Mesenchymal stem cell (in vitro differentiated cells and primary cell): ENCODE measurements at regions not wholly inside any gene's neighbourhood (a gene's known extent, or its start where the extent isn't known, plus 50 kb on each side); places are given as distances from the start of the nearest gene placed in this dataset.

Experiments
- DNase-seq: peaks from one replicate; pipeline ENCODE4 v3.0.0-alpha.2; 2013
- H2AFZ ChIP-seq: one replicate; pipeline ENCODE4 v1.6.1; 2013; ENCODE audit warnings: low read depth, mild to moderate bottlenecking, control low read depth, inconsistent platforms, low read length, moderate library complexity
- H2AK5ac ChIP-seq: 2 replicates; pipeline ENCODE4 v1.6.1; 2013; ENCODE audit warnings: low read length, moderate library complexity, mild to moderate bottlenecking, inconsistent platforms; ENCODE audit not compliant: severe bottlenecking
- H2BK120ac ChIP-seq: one replicate; pipeline ENCODE4 v1.6.1; 2013; ENCODE audit warnings: low read depth, mild to moderate bottlenecking, inconsistent platforms, low read length, moderate library complexity
- H2BK12ac ChIP-seq, 2 experiments: one replicate each; pipeline ENCODE4 v1.6.1; 2013; ENCODE audit warnings: inconsistent platforms in 2 of 2, low read length in 2 of 2, mild to moderate bottlenecking in 2 of 2, moderate library complexity in 2 of 2, control low read depth in 1 of 2
- H2BK15ac ChIP-seq: one replicate; pipeline ENCODE4 v1.6.1; 2013; ENCODE audit warnings: mild to moderate bottlenecking, low read depth, inconsistent platforms; ENCODE audit not compliant: poor library complexity, severe bottlenecking
- H2BK5ac ChIP-seq: 2 replicates; pipeline ENCODE4 v1.6.1; 2013; ENCODE audit warnings: low read depth, mild to moderate bottlenecking, low read length, control low read depth, inconsistent platforms; ENCODE audit not compliant: poor library complexity, severe bottlenecking
- H3K14ac ChIP-seq, 2 experiments: one replicate each; pipeline ENCODE4 v1.6.1; 2013; ENCODE audit warnings: inconsistent platforms in 2 of 2, low read length in 2 of 2, control low read depth in 1 of 2, mild to moderate bottlenecking in 1 of 2, moderate library complexity in 1 of 2
- H3K18ac ChIP-seq, 2 experiments: one replicate each; pipeline ENCODE4 v1.6.1; 2013; ENCODE audit warnings: inconsistent platforms in 2 of 2, low read length in 2 of 2, control low read depth in 1 of 2, low read depth in 1 of 2, mild to moderate bottlenecking in 1 of 2
- H3K23ac ChIP-seq, 2 experiments: one replicate each; pipeline ENCODE4 v1.6.1; 2013; ENCODE audit warnings: inconsistent platforms in 2 of 2, low read length in 2 of 2, mild to moderate bottlenecking in 2 of 2, moderate library complexity in 2 of 2, control low read depth in 1 of 2
- H3K27ac ChIP-seq: 2 replicates; pipeline ENCODE4 v1.5.1; 2013; ENCODE audit warnings: mild to moderate bottlenecking, moderate library complexity, low read length, control low read depth, inconsistent platforms; ENCODE audit not compliant: poor library complexity, severe bottlenecking
- H3K27me3 ChIP-seq, 2 experiments: 2 replicates each; pipeline versions ENCODE4 v1.6.1 to v1.7.0; 2013; ENCODE audit warnings: low read length in 2 of 2, mild to moderate bottlenecking in 2 of 2, moderate library complexity in 2 of 2, control low read depth in 1 of 2, inconsistent platforms in 1 of 2; ENCODE audit not compliant: control insufficient read depth in 1 of 2, insufficient read depth in 1 of 2
- H3K36me3 ChIP-seq, 2 experiments: 2 replicates each; pipeline versions ENCODE4 v1.6.1 to v1.7.0; 2013; ENCODE audit warnings: low read length in 2 of 2, control low read depth in 1 of 2, inconsistent platforms in 1 of 2, low read depth in 1 of 2, mild to moderate bottlenecking in 1 of 2; ENCODE audit not compliant: insufficient read depth in 2 of 2, control insufficient read depth in 1 of 2
- H3K4ac ChIP-seq, 2 experiments: one replicate each; pipeline ENCODE4 v1.6.1; 2013; ENCODE audit warnings: inconsistent platforms in 2 of 2, low read length in 2 of 2, mild to moderate bottlenecking in 2 of 2, moderate library complexity in 2 of 2, control low read depth in 1 of 2, low read depth in 1 of 2
- H3K4me1 ChIP-seq: 2 replicates; pipeline ENCODE4 v1.6.1; 2013; ENCODE audit warnings: low read depth, low read length, control low read depth; ENCODE audit not compliant: control insufficient read depth, insufficient read depth
- H3K4me2 ChIP-seq: 2 replicates; pipeline ENCODE4 v1.6.1; 2013; ENCODE audit warnings: low read length, mild to moderate bottlenecking, inconsistent platforms; ENCODE audit not compliant: poor library complexity, severe bottlenecking
- H3K4me3 ChIP-seq, 2 experiments: 2 replicates each; pipeline versions ENCODE4 v1.5.1 to v1.7.0; 2013; ENCODE audit warnings: low read length in 2 of 2, mild to moderate bottlenecking in 2 of 2, control low read depth in 1 of 2, low read depth in 1 of 2; ENCODE audit not compliant: insufficient read depth in 1 of 2
- H3K79me1 ChIP-seq: replicated peaks from 2 replicates; pipeline ENCODE4 v1.6.1; 2013; ENCODE audit warnings: mild to moderate bottlenecking, control low read depth, low read length, inconsistent platforms; ENCODE audit not compliant: poor library complexity, severe bottlenecking
- H3K9ac ChIP-seq: 2 replicates; pipeline ENCODE4 v1.7.0; 2013; ENCODE audit warnings: mild to moderate bottlenecking, low read length, moderate library complexity
- H3K9me3 ChIP-seq: 2 replicates; pipeline ENCODE4 v1.7.0; 2013; ENCODE audit warnings: mild to moderate bottlenecking, low read length; ENCODE audit not compliant: control insufficient read depth
- H4K8ac ChIP-seq: one replicate; pipeline ENCODE4 v1.6.1; 2013; ENCODE audit warnings: inconsistent platforms, mild to moderate bottlenecking, low read length, moderate library complexity
- H4K91ac ChIP-seq: one replicate; pipeline ENCODE4 v1.6.1; 2013; ENCODE audit warnings: mild to moderate bottlenecking, low read length, inconsistent platforms
- WGBS: methylation state at CpG from one replicate; pipeline ENCODE4 v1.1.7; 2013; ENCODE audit warnings: mixed read lengths; 5-methylcytosine and 5-hydroxymethylcytosine counted together

DNA sequence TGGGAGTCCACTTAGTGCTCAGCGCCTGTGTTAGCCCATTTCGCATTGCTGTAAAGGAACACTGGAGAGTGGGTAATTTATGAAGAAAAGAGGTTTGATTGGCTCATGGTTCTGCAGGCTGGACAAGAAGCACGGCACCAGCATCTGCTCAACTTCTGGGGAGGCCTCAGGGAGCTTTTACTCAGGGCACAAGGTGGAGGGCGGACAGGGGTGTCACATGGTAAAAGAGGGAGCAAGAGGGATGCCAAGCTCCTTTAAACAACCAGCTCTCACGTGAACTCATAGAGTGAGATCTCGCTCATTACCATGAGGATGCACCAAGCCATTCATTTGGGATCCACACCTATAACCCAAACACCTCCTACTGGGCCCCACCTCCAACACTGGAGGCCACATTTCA is 181.4 kb upstream of the TLE3 start:
- Histone ChIP-seq H2BK120ac (no peak overlapping the region), H3K4me3 (no peak overlapping the region), H3K14ac (no peak overlapping the region), H3K79me1 (no peaks in the 10 kb centered on the region), H2BK5ac (no peak overlapping the region), H3K27ac (no peak overlapping the region), H2BK15ac (no peak overlapping the region), H3K9me3 (no peaks in the 10 kb centered on the region), H3K9ac (no peak overlapping the region), H3K4me1 (peaks cover 5% of the 10 kb centered on the region), H3K4me2 (no peak overlapping the region), H3K23ac (no peak overlapping the region), H2AFZ (no peak overlapping the region), H4K91ac (no peak overlapping the region), H3K4ac (no peak overlapping the region), H2BK12ac (no peak overlapping the region), H4K8ac (no peak overlapping the region), H3K18ac (no peak overlapping the region), H2AK5ac (no peak overlapping the region), H3K27me3 (peaks cover 19 to 21% of the 10 kb centered on the region in 2 experiments), H3K36me3 (no peaks in the 10 kb centered on the region)
- DNase-seq: no peak
- WGBS: 81% methylated on average over 6 of the region's 6 CpGs

DNA sequence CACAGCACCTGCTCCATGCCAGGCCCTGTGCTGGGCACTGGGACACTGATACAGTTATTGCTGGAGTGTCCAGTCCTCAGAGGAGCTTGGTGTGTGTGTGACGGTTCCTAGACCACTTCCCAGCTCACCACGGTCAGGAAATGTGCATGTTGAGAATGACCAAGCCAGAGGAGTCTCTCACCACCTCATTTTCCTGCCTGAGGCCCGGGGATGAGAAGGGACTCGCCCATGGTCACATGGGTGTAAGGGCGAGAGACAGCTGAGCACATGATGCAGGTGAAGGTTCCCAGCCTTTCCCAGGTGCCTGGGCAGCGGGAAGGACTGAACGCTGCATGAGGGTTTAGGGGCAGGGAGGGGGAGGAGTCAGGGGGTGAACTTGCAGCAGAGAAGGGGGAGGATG is 180.9 kb upstream of the TLE3 start:
- H3K14ac ChIP-seq: no peak overlapping the region
- H3K4ac ChIP-seq: no peak overlapping the region
- no peak overlapping the region for H2BK12ac ChIP-seq
- H4K91ac ChIP-seq: no peak overlapping the region
- no peak overlapping the region for H3K9ac ChIP-seq
- no peak overlapping the region for H3K27ac ChIP-seq
- H2BK5ac ChIP-seq: no peak overlapping the region
- no peak for DNase-seq
- H2BK120ac ChIP-seq: no peak overlapping the region
- no peak overlapping the region for H4K8ac ChIP-seq
- peaks cover 5% of the 10 kb centered on the region for H3K4me1 ChIP-seq
- no peak overlapping the region for H3K18ac ChIP-seq
- no peak overlapping the region for H3K4me3 ChIP-seq
- H3K36me3 ChIP-seq: no peaks in the 10 kb centered on the region
- no peak overlapping the region for H3K23ac ChIP-seq
- no peak overlapping the region for H2BK15ac ChIP-seq
- H2AK5ac ChIP-seq: no peak overlapping the region
- 75% methylated on average over 7 of the region's 7 CpGs for WGBS
- H3K4me2 ChIP-seq: no peak overlapping the region
- no peak overlapping the region for H2AFZ ChIP-seq
- peaks cover 17 to 21% of the 10 kb centered on the region in 2 experiments for H3K27me3 ChIP-seq
- H3K79me1 ChIP-seq: no peaks in the 10 kb centered on the region
- no peaks in the 10 kb centered on the region for H3K9me3 ChIP-seq

DNA sequence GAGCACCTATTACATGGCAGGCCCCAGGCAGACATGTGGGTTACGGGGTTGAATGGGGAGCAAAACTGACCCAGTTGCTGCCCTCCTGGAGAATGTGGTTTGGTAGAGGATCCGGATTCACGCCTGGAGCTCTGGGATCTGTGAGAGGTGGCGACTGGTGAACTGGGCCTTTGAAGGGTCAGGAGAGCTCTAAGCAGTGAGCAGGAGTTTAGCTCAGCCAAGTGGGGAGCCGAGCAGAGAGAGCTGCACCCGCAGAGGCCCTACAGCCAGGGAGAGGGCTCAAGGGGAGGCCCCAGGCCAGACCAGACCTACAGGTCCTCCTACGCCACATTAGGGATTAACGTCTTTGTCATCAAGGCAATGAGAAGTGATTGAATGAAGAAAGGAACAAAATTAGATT is 179.8 kb upstream of the TLE3 start:
- no peak overlapping the region for H2BK120ac ChIP-seq
- H4K91ac ChIP-seq: no peak overlapping the region
- no peak overlapping the region for H3K4me2 ChIP-seq
- H3K9ac ChIP-seq: no peak overlapping the region
- no peak overlapping the region for H3K14ac ChIP-seq
- no peaks in the 10 kb centered on the region for H3K36me3 ChIP-seq
- DNase-seq: no peak
- no peak overlapping the region for H2AK5ac ChIP-seq
- no peak overlapping the region for H3K4ac ChIP-seq
- no peak overlapping the region for H3K18ac ChIP-seq
- H4K8ac ChIP-seq: no peak overlapping the region
- H3K79me1 ChIP-seq: no peaks in the 10 kb centered on the region
- WGBS: 91% methylated on average over 8 of the region's 8 CpGs
- H2BK5ac ChIP-seq: no peak overlapping the region
- no peak overlapping the region for H2AFZ ChIP-seq
- no peaks in the 10 kb centered on the region for H3K9me3 ChIP-seq
- H3K4me1 ChIP-seq: peaks cover 5% of the 10 kb centered on the region
- no peak overlapping the region for H3K27ac ChIP-seq
- H3K4me3 ChIP-seq: no peak overlapping the region
- H2BK15ac ChIP-seq: no peak overlapping the region
- H3K23ac ChIP-seq: no peak overlapping the region
- H2BK12ac ChIP-seq: no peak overlapping the region
- H3K27me3 ChIP-seq: peaks cover 13 to 21% of the 10 kb centered on the region in 2 experiments

DNA sequence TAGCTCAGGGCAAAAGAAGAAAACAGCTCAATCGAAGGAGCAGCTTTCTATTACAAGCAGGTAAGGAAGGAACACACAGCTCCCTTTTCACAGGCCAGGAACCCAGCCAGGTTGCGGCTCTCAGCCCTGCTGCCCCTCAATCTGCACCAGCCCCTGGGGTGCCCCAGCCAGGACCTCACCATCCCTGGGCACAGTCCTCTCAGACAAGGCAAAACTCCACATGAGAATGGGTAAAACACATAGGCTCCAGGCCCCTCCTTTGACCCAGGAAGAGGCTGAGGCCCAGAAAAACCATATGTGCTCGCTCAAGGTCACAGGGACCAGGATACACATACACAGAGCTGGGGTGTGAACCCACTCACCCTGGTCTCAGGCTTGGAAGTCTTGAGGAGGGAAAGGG is 178.7 kb upstream of the TLE3 start:
- H4K8ac ChIP-seq: no peak overlapping the region
- H3K14ac ChIP-seq: no peak overlapping the region
- no peak overlapping the region for H2BK12ac ChIP-seq
- no peak overlapping the region for H4K91ac ChIP-seq
- DNase-seq: no peak
- H3K9ac ChIP-seq: no peak overlapping the region
- H3K18ac ChIP-seq: no peak overlapping the region
- no peak overlapping the region for H3K4me2 ChIP-seq
- no peaks in the 10 kb centered on the region for H3K36me3 ChIP-seq
- H3K4ac ChIP-seq: no peak overlapping the region
- no peak overlapping the region for H2BK15ac ChIP-seq
- H3K9me3 ChIP-seq: no peaks in the 10 kb centered on the region
- peaks cover 4% of the 10 kb centered on the region for H3K4me1 ChIP-seq
- no peaks in the 10 kb centered on the region for H3K79me1 ChIP-seq
- peak overlapping the region in 1 of 2 experiments; percentile 61 for H3K23ac ChIP-seq
- H3K27ac ChIP-seq: no peak overlapping the region
- H2BK120ac ChIP-seq: no peak overlapping the region
- no peak overlapping the region for H2AFZ ChIP-seq
- H3K27me3 ChIP-seq: peaks cover 13 to 21% of the 10 kb centered on the region in 2 experiments
- H2AK5ac ChIP-seq: no peak overlapping the region
- 94% methylated on average over 3 of the region's 3 CpGs for WGBS
- no peak overlapping the region for H2BK5ac ChIP-seq
- H3K4me3 ChIP-seq: no peak overlapping the region
